ENCODE measurements at regions not wholly inside any gene's neighbourhood (a gene's known extent, or its start where the extent isn't known, plus 50 kb on each side); places are given as distances from the start of the nearest gene placed in this dataset.

- 60% methylated on average over 2 of the region's 2 CpGs for WGBS
- no peaks in the 10 kb centered on the region for H3K9me3 ChIP-seq
These were observed 84.0 kb upstream of the SMLR1 start for GRCh38 chr6:130743175-130743574.

DNA sequence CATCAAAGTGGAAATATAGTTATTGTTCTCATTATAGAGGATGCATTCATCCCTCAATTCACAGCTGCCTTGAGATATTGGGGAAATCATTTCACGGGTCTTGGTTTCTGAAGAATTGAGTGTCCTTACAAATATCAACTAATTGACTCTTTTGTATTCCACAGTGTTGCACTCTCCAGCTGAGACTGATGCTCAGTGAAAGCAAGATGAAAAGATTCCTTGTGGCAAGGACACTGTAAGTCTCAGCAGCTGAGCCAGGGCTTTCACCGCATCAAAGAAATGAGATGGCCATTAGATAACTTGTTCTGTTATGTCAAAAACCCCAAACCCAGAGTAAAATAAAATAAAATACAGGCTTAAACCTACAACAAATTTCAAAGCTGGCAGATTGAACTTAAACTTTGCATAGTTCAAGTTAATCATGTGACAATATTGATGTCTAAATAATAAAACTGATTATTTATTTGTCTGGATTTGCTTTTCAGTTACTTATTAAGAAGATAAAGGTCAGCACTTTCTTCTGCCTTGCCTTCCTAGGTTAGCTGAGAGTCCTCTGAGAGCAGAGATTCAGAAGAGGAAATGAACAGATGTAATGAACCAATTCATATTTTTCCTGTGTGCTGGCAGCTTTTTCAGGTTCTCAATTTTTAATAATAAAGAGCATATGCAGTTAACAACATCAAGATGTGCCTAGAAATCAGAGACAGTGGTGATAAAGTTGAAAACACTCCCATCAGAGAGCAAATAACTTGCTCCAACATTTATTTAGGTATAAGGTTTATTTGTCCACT is 82.4 kb upstream of the SMLR1 start:
- Histone ChIP-seq H3K4me3 (no peak overlapping the region), H3K4me1 (no peaks in the 10 kb centered on the region), H3K27ac (no peak overlapping the region), H3K9me3 (peaks cover 2% of the 10 kb centered on the region), H3K27me3 (no peaks in the 10 kb centered on the region), H3K36me3 (no peaks in the 10 kb centered on the region)
- DNase-seq (ENCODE audit: low spot score in 2 of 2), result no peak
- TF ChIP-seq EP300 (IDR thresholded peaks at IDR 0.05) (no peak), POLR2A (IDR thresholded peaks at IDR 0.05) (no peak), POLR2AphosphoS5 (IDR thresholded peaks at IDR 0.05) (no peak), CTCF (IDR thresholded peaks at IDR 0.05) (no peak)
- WGBS, result 68% methylated on average over 2 of the region's 2 CpGs

More at GRCh38 chr6:130743175-130743574, 84.0 kb upstream of the SMLR1 start:
- no peaks in the 10 kb centered on the region for H3K27me3 ChIP-seq
- H3K36me3 ChIP-seq, result no peaks in the 10 kb centered on the region
- H3K4me1 ChIP-seq, result no peaks in the 10 kb centered on the region
- no peak for TF ChIP-seq POLR2AphosphoS5 (IDR thresholded peaks at IDR 0.05)
- no peak for TF ChIP-seq POLR2A (IDR thresholded peaks at IDR 0.05)
- no peak for TF ChIP-seq CTCF (IDR thresholded peaks at IDR 0.05)
- TF ChIP-seq EP300 (IDR thresholded peaks at IDR 0.05), result no peak
- H3K4me3 ChIP-seq, result no peak overlapping the region
- no peak overlapping the region for H3K27ac ChIP-seq
- DNase-seq (ENCODE audit: low spot score in 2 of 2), result no peak

- Histone ChIP-seq H3K4me1 (no peaks in the 10 kb centered on the region), H3K4me3 (no peak overlapping the region), H3K36me3 (no peaks in the 10 kb centered on the region), H3K27ac (no peak overlapping the region), H3K9me3 (peaks cover 3% of the 10 kb centered on the region), H3K27me3 (no peaks in the 10 kb centered on the region)
- WGBS, result 62% methylated on average over 1 of the region's 1 CpG
- no peak for TF ChIP-seq EP300 (IDR thresholded peaks at IDR 0.05)
- no peak for TF ChIP-seq CTCF (IDR thresholded peaks at IDR 0.05)
- no peak for TF ChIP-seq POLR2A (IDR thresholded peaks at IDR 0.05)
- no peak for TF ChIP-seq POLR2AphosphoS5 (IDR thresholded peaks at IDR 0.05)
- no peak for DNase-seq (ENCODE audit: low spot score in 2 of 2)
These were observed 79.2 kb upstream of the SMLR1 start for GRCh38 chr6:130748041-130748440.

- no peak overlapping the region for H3K4me3 ChIP-seq
- H3K27ac ChIP-seq, result no peak overlapping the region
- 92% methylated on average over 3 of the region's 3 CpGs for WGBS
- peaks cover 3% of the 10 kb centered on the region for H3K9me3 ChIP-seq
- TF ChIP-seq POLR2AphosphoS5 (IDR thresholded peaks at IDR 0.05) (no peak), EP300 (IDR thresholded peaks at IDR 0.05) (no peak), CTCF (IDR thresholded peaks at IDR 0.05) (no peak), POLR2A (IDR thresholded peaks at IDR 0.05) (no peak)
- H3K4me1 ChIP-seq, result no peaks in the 10 kb centered on the region
- H3K36me3 ChIP-seq, result no peaks in the 10 kb centered on the region
- no peak for DNase-seq (ENCODE audit: low spot score in 2 of 2)
- H3K27me3 ChIP-seq, result no peaks in the 10 kb centered on the region
These were observed 77.8 kb upstream of the SMLR1 start for GRCh38 chr6:130749402-130749801.

DNA sequence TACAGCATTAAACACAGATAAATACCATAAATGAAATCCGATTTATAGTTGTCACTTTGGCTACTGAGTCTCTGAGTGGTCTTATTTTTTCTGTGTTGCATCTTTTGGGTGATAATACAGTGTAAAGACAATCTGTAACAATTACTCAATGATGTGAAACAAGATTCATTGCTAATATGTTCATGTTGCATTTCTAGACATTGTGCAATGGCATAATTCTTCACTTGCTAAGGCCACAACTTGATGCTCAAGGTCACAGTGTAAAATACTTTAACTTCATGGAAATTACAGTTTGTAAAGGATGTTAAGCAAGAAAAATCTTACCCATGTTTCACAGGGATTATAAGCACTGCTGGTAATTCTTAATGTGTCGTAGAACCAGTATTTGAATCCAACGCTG is 74.9 kb upstream of the SMLR1 start:
- DNase-seq (ENCODE audit: low spot score in 2 of 2), result no peak
- no peak overlapping the region for H3K4me3 ChIP-seq
- H3K36me3 ChIP-seq, result no peaks in the 10 kb centered on the region
- H3K27me3 ChIP-seq, result no peaks in the 10 kb centered on the region
- TF ChIP-seq POLR2AphosphoS5 (IDR thresholded peaks at IDR 0.05), result no peak
- TF ChIP-seq POLR2A (IDR thresholded peaks at IDR 0.05), result no peak
- TF ChIP-seq EP300 (IDR thresholded peaks at IDR 0.05), result no peak
- no peak for TF ChIP-seq CTCF (IDR thresholded peaks at IDR 0.05)
- H3K9me3 ChIP-seq, result peaks cover 3% of the 10 kb centered on the region
- 88% methylated on average over 3 of the region's 3 CpGs for WGBS
- no peak overlapping the region for H3K27ac ChIP-seq
- H3K4me1 ChIP-seq, result no peaks in the 10 kb centered on the region

All from suprapubic skin (tissue), 4 donors.